CD14-positive monocyte (primary cell): ENCODE measurements at regions not wholly inside any gene's neighbourhood (a gene's known extent, or its start where the extent isn't known, plus 50 kb on each side); places are given as distances from the start of the nearest gene placed in this dataset.

Experiments
- DNase-seq, 3 donors: peaks; one replicate each; pipeline ENCODE4 v3.0.0-alpha.2; 2011 to 2022
- H2AFZ ChIP-seq: 2 replicates; pipeline ENCODE4 v1.6.0; 2012; ENCODE audit warnings: mild to moderate bottlenecking, low read depth, low read length, inconsistent platforms; ENCODE audit not compliant: insufficient read depth, poor library complexity, severe bottlenecking
- H3K27ac ChIP-seq, 2 donors: 1 replicate in 1 of 2; 2 replicates in 1 of 2; pipeline ENCODE4 v1.5.1; 2012 to 2013; ENCODE audit warnings: low read length in 2 of 2, control low read depth in 1 of 2, inconsistent platforms in 1 of 2, low read depth in 1 of 2, mild to moderate bottlenecking in 1 of 2
- H3K27me3 ChIP-seq, 2 donors: one replicate each; pipeline versions ENCODE4 v1.6.0 to v1.6.1; 2011 to 2013; ENCODE audit warnings: low read length in 2 of 2; ENCODE audit not compliant: control insufficient read depth in 2 of 2, insufficient read depth in 2 of 2
- H3K36me3 ChIP-seq, 2 donors: replicated peaks in 1 of 2; 1 replicate in 1 of 2; 2 replicates in 1 of 2; pipeline versions ENCODE4 v1.5.1 to v1.6.1; 2012 to 2013; ENCODE audit warnings: low read length in 2 of 2, control low read depth in 1 of 2, inconsistent platforms in 1 of 2, mild to moderate bottlenecking in 1 of 2; ENCODE audit not compliant: insufficient read depth in 2 of 2, control insufficient read depth in 1 of 2
- H3K4me1 ChIP-seq, 2 donors: 1 replicate in 1 of 2; 2 replicates in 1 of 2; pipeline versions ENCODE4 v1.5.1 to v1.6.1; 2012 to 2013; ENCODE audit warnings: low read length in 2 of 2, control low read depth in 1 of 2, inconsistent platforms in 1 of 2, mild to moderate bottlenecking in 1 of 2, moderate library complexity in 1 of 2; ENCODE audit not compliant: insufficient read depth in 2 of 2, control insufficient read depth in 1 of 2
- H3K4me2 ChIP-seq: replicated peaks from 2 replicates; pipeline ENCODE3; 2012; ENCODE audit warnings: low read length, moderate library complexity, mild to moderate bottlenecking; ENCODE audit not compliant: poor library complexity, severe bottlenecking; ENCODE audit errors: extremely low read depth
- H3K4me3 ChIP-seq, 3 experiments: fragments of 200-600 bp in 1 of 3; sonication (generic) in 1 of 3; replicated peaks in 1 of 3; 1 replicate in 2 of 3; 2 replicates in 1 of 3; pipeline ENCODE4 v1.5.1; 2011 to 2013; ENCODE audit warnings: low read length in 3 of 3, mild to moderate bottlenecking in 3 of 3, control low read depth in 2 of 3, low read depth in 2 of 3, inconsistent platforms in 1 of 3, moderate library complexity in 1 of 3
- H3K79me2 ChIP-seq: 2 replicates; pipeline ENCODE4 v1.6.0; 2012; ENCODE audit warnings: mild to moderate bottlenecking, control low read depth, inconsistent platforms, low read length, moderate library complexity; ENCODE audit not compliant: insufficient read depth
- H3K9ac ChIP-seq: 2 replicates; pipeline ENCODE4 v1.6.0; 2017; ENCODE audit warnings: low read length, mild to moderate bottlenecking; ENCODE audit not compliant: insufficient read depth, poor library complexity, severe bottlenecking
- H3K9me3 ChIP-seq, 2 donors: replicated peaks in 1 of 2; 1 replicate in 1 of 2; 2 replicates in 1 of 2; pipeline versions ENCODE4 v1.5.1 to v1.6.1; 2012 to 2013; ENCODE audit warnings: low read length in 2 of 2, control low read depth in 1 of 2; ENCODE audit not compliant: control insufficient read depth in 1 of 2, insufficient read depth in 1 of 2
- H4K20me1 ChIP-seq: 2 replicates; pipeline ENCODE4 v1.6.0; 2012; ENCODE audit warnings: mild to moderate bottlenecking, low read length, control low read depth, moderate library complexity; ENCODE audit not compliant: insufficient read depth
- H3K27ac Mint-ChIP-seq, 7 donors: one replicate each; pipeline ENCODE4 v1.8.0; 2020; ENCODE audit warnings: mild to moderate bottlenecking in 7 of 7, mixed read lengths in 7 of 7, moderate library complexity in 6 of 7, inconsistent platforms in 2 of 7
- H3K27me3 Mint-ChIP-seq, 3 donors: one replicate each; pipeline ENCODE4 v1.8.0; 2021 to 2022; ENCODE audit warnings: low read depth in 3 of 3, mild to moderate bottlenecking in 3 of 3, mixed read lengths in 3 of 3, moderate library complexity in 3 of 3, inconsistent platforms in 1 of 3
- H3K36me3 Mint-ChIP-seq, 2 donors: one replicate each; pipeline ENCODE4 v1.8.0; 2020; ENCODE audit warnings: mixed read lengths in 2 of 2, inconsistent platforms in 1 of 2, mild to moderate bottlenecking in 1 of 2
- H3K4me1 Mint-ChIP-seq: one replicate; pipeline ENCODE4 v1.8.0; 2020; ENCODE audit warnings: mild to moderate bottlenecking, mixed read lengths
- H3K4me3 Mint-ChIP-seq, 2 donors: one replicate each; pipeline ENCODE4 v1.8.0; 2020; ENCODE audit warnings: mild to moderate bottlenecking in 2 of 2, mixed read lengths in 2 of 2, moderate library complexity in 1 of 2
- H3K9me3 Mint-ChIP-seq, 7 donors: one replicate each; pipeline ENCODE4 v1.8.0; 2020 to 2022; ENCODE audit warnings: mixed read lengths in 7 of 7, mild to moderate bottlenecking in 6 of 7, moderate library complexity in 6 of 7, inconsistent platforms in 2 of 7
- CTCF ChIP-seq: fragments of 200-600 bp; IDR thresholded peaks from one replicate; pipeline ENCODE4 v1.8.0; 2022; ENCODE audit warnings: antibody characterized with exemption, mild to moderate bottlenecking
- WGBS: methylation state at CpG from one replicate; pipeline ENCODE4 v1.1.5; 2013; ENCODE audit warnings: missing lambda C conversion rate; ENCODE audit not compliant: insufficient coverage; 5-methylcytosine and 5-hydroxymethylcytosine counted together
- intact Hi-C, 2 donors: fragments of 100-400 bp; cut with micrococcal nuclease; formaldehyde crosslinking; loops; one replicate each; pipeline versions ENCODE4 v1.15.0 to v1.15.1; 2023

GRCh38 chr9:88258601-88259000 lies 120.3 kb upstream of the SPATA31C2 start:
- Histone ChIP-seq H3K36me3 (no peaks in the 10 kb centered on the region), H3K4me3 (no peak overlapping the region), H3K27ac (no peak overlapping the region), H3K4me1 (peaks cover 7 to 10% of the 10 kb centered on the region in 2 donors), H3K9me3 (peaks cover 0 to 3% of the 10 kb centered on the region in 2 donors), H3K79me2 (no peaks in the 10 kb centered on the region), H2AFZ (no peak overlapping the region), H3K27me3 (no peaks in the 10 kb centered on the region), H3K9ac (no peak overlapping the region), H4K20me1 (no peaks in the 10 kb centered on the region), H3K4me2 (no peak overlapping the region)
- intact Hi-C loops, result no loop called here
- H3K4me3 Mint-ChIP-seq, result no peak overlapping the region
- no peak overlapping the region for H3K27ac Mint-ChIP-seq
- TF ChIP-seq CTCF, result no peak
- H3K27me3 Mint-ChIP-seq, result peaks cover 2 to 9% (median 2%) of the 10 kb centered on the region in 3 donors
- DNase-seq, result no peak
- 87% methylated on average over 9 of the region's 12 CpGs for WGBS
- peaks cover 16% of the 10 kb centered on the region for H3K4me1 Mint-ChIP-seq
- peaks cover 3 to 15% (median 6%) of the 10 kb centered on the region in 7 donors for H3K9me3 Mint-ChIP-seq
- H3K36me3 Mint-ChIP-seq, result no peaks in the 10 kb centered on the region

- H3K4me3 ChIP-seq, result no peak overlapping the region
- H3K9ac ChIP-seq, result no peak overlapping the region
- peaks cover 2 to 9% (median 2%) of the 10 kb centered on the region in 3 donors for H3K27me3 Mint-ChIP-seq
- intact Hi-C loops, result no loop called here
- H3K9me3 Mint-ChIP-seq, result peaks cover 3 to 19% (median 9%) of the 10 kb centered on the region in 7 donors
- no peak for TF ChIP-seq CTCF
- H3K27me3 ChIP-seq, result no peaks in the 10 kb centered on the region
- no peaks in the 10 kb centered on the region for H3K79me2 ChIP-seq
- H2AFZ ChIP-seq, result no peak overlapping the region
- DNase-seq, result no peak
- H3K36me3 ChIP-seq, result no peaks in the 10 kb centered on the region
- H3K4me2 ChIP-seq, result no peak overlapping the region
- H3K4me1 Mint-ChIP-seq, result peaks cover 16% of the 10 kb centered on the region
- H3K27ac Mint-ChIP-seq, result no peak overlapping the region
- H3K4me3 Mint-ChIP-seq, result no peak overlapping the region
- 83% methylated on average over 1 of the region's 2 CpGs for WGBS
- H4K20me1 ChIP-seq, result no peaks in the 10 kb centered on the region
- H3K36me3 Mint-ChIP-seq, result no peaks in the 10 kb centered on the region
- H3K4me1 ChIP-seq, result peaks cover 7 to 10% of the 10 kb centered on the region in 2 donors
- no peak overlapping the region for H3K27ac ChIP-seq
- peaks cover 0 to 7% of the 10 kb centered on the region in 2 donors for H3K9me3 ChIP-seq
These were observed 119.7 kb upstream of the SPATA31C2 start for GRCh38 chr9:88258024-88258423.
